ENCODE measurements at regions not wholly inside any gene's neighbourhood (a gene's known extent, or its start where the extent isn't known, plus 50 kb on each side); places are given as distances from the start of the nearest gene placed in this dataset.

DNA sequence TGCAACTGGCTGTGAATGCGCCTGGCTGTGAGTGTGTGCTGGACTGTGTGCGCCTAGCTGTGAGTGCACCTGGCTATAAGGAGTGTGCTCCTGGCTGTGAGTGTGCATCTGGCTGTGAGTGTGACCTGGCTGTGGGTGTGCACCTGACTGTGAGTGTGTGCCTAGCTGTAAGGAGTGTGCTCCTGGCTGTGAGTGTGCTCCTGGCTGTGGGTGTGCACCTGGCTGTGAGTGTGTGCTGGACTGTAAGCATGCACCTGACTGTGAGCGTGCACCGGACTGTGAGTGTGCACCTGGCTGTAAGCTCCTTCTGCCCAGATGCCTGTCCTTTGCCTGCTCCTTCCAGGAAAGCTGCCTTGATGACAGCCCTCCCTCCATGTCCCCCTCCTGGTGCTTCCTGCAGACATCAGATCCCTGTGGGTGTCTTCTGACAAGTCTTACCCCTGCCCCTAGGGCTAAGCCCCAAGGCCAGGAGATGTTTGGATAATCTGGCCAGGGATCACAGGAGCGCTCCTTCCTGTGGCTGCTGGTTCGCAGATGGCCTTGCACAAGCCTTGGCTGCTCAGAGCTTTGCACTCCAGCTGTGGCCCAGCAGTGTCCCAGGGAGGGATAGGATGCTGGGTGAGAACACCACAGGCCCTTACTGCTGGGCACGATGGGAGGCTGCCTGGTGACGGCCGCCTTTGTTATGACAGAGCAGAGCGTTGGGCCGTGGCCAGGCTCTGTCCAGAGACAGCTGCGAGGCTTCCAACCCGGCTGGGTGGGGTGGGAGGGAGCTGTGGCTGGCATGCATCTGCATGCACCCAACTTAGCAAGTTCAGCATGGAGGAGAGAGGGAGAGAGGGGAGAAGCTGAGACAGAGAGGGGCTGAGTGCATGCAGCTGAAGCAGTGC, 89.9 kb downstream of the GLI2 start:
- CTCF ChIA-PET, result no interaction called here
- POLR2A ChIA-PET, result no interaction called here
- DNase-seq, result no peak
- Mint-ChIP-seq H3K4me3 (no peak overlapping the region), H3K27me3 (ENCODE audit: low read depth) (no peaks in the 10 kb centered on the region), H3K4me1 (ENCODE audit: low read depth) (no peaks in the 10 kb centered on the region), H3K27ac (no peak overlapping the region), H3K9me3 (ENCODE audit: insufficient read depth) (no peaks in the 10 kb centered on the region), H3K36me3 (ENCODE audit: low read depth) (no peaks in the 10 kb centered on the region)
- no peak for ATAC-seq

DNA sequence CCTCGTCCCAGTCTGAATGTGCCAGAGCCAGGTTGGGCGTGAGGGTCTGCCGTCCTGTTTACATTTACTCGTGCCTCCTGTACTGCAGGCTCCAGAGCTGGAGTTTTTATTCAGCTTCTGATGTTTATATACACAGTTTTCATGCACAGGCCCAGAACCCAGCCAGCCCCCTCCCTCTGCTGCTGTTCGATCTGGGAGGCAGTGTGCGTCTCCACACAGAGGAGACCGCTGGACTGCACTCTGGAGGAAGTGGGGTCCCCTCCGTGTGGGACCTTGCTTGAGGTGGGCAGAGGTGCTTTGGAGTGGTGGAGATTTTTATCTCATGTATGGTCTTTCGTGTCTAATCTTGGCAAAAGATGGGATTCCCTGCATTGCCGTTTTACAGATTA, 90.6 kb downstream of the GLI2 start:
- ChIA-PET POLR2A (no interaction called here), CTCF (no interaction called here)
- DNase-seq (no peak), ATAC-seq (no peak)
- Mint-ChIP-seq H3K9me3 (ENCODE audit: insufficient read depth) (no peaks in the 10 kb centered on the region), H3K4me3 (no peak overlapping the region), H3K36me3 (ENCODE audit: low read depth) (no peaks in the 10 kb centered on the region), H3K4me1 (ENCODE audit: low read depth) (no peaks in the 10 kb centered on the region), H3K27me3 (ENCODE audit: low read depth) (no peaks in the 10 kb centered on the region), H3K27ac (no peak overlapping the region)

DNA sequence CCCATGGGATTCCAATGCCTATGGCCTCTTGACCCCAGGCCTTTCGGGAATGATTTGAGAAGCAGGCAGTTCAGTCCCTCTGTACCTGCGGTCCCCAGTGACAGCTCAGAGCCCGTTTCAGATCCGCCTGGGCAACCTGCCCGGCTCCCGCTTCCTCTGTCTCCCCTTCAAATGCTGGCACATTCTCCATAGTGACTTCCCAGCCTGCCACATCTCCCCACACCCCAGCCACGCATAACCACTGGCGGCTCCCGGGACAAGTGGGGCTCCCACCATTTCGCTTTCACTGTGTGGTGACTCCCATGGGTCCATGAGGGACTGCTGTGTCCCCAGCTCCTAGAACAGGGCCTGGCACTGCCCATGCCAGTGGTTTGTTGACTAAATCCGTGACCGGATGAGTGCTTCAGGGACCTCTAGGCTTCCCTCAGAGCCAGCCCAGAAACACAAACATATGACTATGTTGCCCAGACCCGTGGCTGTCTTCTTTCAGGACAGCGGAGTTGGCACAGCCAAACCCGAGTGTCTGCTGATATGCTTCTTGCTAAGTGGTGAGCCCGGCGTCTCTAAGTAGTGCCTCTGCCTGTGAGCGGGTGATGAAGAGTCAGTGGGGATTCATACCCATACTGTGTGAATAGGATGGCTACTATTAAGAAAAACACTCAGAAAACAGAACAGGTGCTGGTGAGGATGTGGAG, 91.2 kb downstream of the GLI2 start:
- Mint-ChIP-seq H3K9me3 (ENCODE audit: insufficient read depth) (no peaks in the 10 kb centered on the region), H3K36me3 (ENCODE audit: low read depth) (no peaks in the 10 kb centered on the region), H3K4me1 (ENCODE audit: low read depth) (no peaks in the 10 kb centered on the region), H3K27me3 (ENCODE audit: low read depth) (no peaks in the 10 kb centered on the region), H3K27ac (no peak overlapping the region), H3K4me3 (no peak overlapping the region)
- no peak for ATAC-seq
- DNase-seq, result no peak
- ChIA-PET CTCF (no interaction called here), POLR2A (no interaction called here)

DNA sequence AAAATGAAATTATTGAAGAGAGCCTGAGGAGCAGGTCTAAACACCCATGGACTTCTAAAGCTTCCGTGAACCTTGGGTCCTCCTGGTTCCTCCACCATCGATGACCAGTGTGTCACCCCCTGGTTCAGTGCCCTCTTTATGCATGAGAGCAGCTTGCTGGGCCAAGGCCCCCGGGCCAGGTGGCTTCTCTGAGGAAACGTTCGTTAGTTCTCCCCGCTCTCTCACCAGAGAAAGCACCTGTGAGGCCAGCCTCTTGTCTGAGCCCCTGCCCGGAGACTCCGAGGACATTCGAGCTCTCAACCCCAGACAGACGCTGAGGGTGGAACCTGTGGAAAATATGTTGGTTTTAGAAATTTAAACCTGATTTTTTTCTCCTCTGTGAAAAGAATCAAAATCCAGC, 92.4 kb downstream of the GLI2 start:
- Mint-ChIP-seq H3K9me3 (ENCODE audit: insufficient read depth) (no peaks in the 10 kb centered on the region), H3K27me3 (ENCODE audit: low read depth) (no peaks in the 10 kb centered on the region), H3K4me3 (no peak overlapping the region), H3K36me3 (ENCODE audit: low read depth) (no peaks in the 10 kb centered on the region), H3K27ac (no peak overlapping the region), H3K4me1 (ENCODE audit: low read depth) (no peaks in the 10 kb centered on the region)
- DNase-seq (no peak), ATAC-seq (no peak)
- ChIA-PET POLR2A (no interaction called here), CTCF (no interaction called here)

DNA sequence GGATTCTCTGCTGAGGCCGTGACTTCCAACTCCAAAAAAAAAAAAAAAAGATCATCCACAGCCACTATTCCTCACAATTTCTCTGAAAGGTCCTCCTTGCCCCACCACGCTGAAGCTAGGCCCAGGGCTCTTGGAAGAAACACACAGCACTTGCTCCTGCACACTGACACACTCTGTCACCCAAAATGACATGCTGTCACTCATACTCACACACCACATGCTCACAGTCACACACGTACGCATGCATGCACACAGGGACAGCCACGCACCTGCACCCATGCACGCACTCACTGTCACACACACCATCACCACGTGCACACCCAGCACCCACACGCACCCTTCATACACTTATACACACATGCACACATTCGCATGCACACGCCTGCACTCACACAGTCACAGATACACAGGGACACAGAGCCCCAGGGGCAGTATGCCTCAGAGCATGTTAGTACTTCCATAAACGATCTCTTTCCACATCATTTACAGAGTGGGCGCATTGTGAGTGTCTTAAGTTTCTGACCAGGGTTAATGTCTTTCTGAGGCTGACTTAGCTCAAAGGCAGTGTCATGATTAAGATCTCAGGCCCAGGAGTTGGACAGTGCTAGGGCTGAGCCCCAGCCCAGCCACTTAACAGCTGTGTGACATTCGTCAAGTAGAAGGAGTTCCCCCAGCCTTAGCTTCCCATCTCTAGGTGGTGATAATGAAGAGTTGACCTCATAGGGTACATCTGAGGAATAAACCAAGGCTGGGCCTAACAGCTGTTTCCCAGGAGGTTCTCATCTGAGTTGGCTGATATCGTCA, 93.4 kb downstream of the GLI2 start:
- Mint-ChIP-seq H3K4me1 (ENCODE audit: low read depth) (no peaks in the 10 kb centered on the region), H3K27me3 (ENCODE audit: low read depth) (no peaks in the 10 kb centered on the region), H3K36me3 (ENCODE audit: low read depth) (no peaks in the 10 kb centered on the region), H3K9me3 (ENCODE audit: insufficient read depth) (no peaks in the 10 kb centered on the region), H3K27ac (no peak overlapping the region), H3K4me3 (no peak overlapping the region)
- POLR2A ChIA-PET, result no interaction called here
- CTCF ChIA-PET, result no interaction called here
- DNase-seq (no peak), ATAC-seq (no peak)

DNA sequence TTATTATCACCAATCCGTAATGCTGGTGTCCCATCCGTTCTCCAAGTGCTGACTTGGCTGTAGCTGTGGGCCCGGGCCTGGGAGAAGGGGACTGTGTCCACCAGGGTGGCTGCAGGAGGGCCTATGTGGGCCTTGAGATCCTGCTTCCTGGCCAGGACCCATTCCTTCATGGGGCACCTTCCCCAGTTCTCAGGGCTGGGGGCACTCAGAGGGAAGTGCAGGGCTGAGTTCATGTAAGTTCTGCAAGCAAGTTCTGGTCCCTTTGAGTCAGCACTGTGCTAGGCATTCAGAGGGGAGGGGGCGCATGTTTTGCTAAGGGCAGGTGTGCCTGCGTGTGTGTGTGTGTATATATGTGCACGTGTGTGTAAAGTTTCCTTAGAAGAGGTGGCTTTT, 94.0 kb downstream of the GLI2 start:
- CTCF ChIA-PET, result no interaction called here
- H3K4me1 Mint-ChIP-seq (ENCODE audit: low read depth), result no peaks in the 10 kb centered on the region
- DNase-seq (no peak), ATAC-seq (no peak)
- H3K36me3 Mint-ChIP-seq (ENCODE audit: low read depth), result no peaks in the 10 kb centered on the region
- H3K27ac Mint-ChIP-seq, result no peak overlapping the region
- H3K9me3 Mint-ChIP-seq (ENCODE audit: insufficient read depth), result no peaks in the 10 kb centered on the region
- POLR2A ChIA-PET, result no interaction called here
- no peaks in the 10 kb centered on the region for H3K27me3 Mint-ChIP-seq (ENCODE audit: low read depth)
- no peak overlapping the region for H3K4me3 Mint-ChIP-seq

DNA sequence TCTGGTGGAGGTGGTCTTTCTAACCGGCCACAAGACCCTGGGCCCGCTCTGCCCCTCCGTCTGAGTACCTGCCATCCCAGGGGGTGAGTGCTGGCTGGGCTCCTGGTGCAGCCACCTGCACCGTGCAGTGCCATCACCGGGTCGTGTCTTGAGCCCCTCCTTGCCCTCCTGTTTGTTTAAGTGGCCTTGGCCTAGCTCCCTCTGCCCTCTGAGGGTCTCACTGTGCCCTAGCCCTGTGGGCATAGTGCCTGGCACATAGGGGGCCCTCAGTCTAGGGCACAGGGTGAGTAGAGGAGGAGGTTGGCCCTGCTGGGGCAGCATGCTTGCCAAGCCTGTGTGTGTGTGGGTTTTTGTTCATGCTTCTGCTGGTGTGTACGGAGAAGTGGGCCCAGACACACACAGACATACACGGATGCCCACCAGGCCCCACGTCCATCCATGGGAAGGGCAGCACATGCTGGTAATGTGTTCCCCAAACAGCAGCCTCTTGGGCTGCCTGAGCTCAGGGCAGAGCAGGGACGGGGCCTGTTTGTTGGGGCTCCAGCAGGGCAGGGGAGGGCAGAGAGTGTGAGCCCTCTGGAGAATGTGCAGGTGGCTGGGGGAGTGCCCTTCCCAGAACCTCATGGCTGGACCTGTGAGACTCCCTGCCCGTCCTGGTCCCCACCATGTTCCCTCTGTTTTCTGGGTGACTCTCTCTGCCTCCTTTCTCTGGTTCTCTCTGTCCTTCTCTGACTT, 94.6 kb downstream of the GLI2 start:
- Mint-ChIP-seq H3K4me1 (ENCODE audit: low read depth) (no peaks in the 10 kb centered on the region), H3K36me3 (ENCODE audit: low read depth) (no peaks in the 10 kb centered on the region), H3K27me3 (ENCODE audit: low read depth) (no peaks in the 10 kb centered on the region), H3K4me3 (no peak overlapping the region), H3K9me3 (ENCODE audit: insufficient read depth) (no peaks in the 10 kb centered on the region), H3K27ac (no peak overlapping the region)
- ATAC-seq (no peak), DNase-seq (no peak)
- ChIA-PET POLR2A (no interaction called here), CTCF (no interaction called here)

DNA sequence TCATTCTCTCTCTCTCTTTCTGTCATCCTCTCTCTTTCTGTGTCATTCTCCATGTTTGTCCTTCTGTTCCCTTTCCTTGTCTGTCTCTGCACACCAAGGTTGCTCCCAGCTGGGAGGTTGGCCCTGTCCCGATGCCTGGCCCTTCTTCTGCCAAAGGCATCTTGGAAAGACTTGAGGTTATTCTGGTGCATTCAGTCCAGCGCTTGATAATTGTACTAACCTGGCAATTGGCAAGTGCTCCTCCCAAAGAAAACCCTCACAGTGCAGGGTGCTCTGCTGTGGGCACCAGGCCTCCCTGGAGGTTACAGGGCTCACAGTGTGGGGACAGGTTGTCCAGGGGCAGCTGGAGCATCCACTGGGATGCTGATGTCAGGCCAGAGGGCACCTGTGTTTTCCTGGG, 95.4 kb downstream of the GLI2 start:
- Mint-ChIP-seq H3K9me3 (ENCODE audit: insufficient read depth) (no peaks in the 10 kb centered on the region), H3K4me3 (no peak overlapping the region), H3K36me3 (ENCODE audit: low read depth) (no peaks in the 10 kb centered on the region), H3K27ac (no peak overlapping the region), H3K4me1 (ENCODE audit: low read depth) (no peaks in the 10 kb centered on the region), H3K27me3 (ENCODE audit: low read depth) (no peaks in the 10 kb centered on the region)
- POLR2A ChIA-PET, result no interaction called here
- ATAC-seq, result no peak
- no peak for DNase-seq
- CTCF ChIA-PET, result no interaction called here

DNA sequence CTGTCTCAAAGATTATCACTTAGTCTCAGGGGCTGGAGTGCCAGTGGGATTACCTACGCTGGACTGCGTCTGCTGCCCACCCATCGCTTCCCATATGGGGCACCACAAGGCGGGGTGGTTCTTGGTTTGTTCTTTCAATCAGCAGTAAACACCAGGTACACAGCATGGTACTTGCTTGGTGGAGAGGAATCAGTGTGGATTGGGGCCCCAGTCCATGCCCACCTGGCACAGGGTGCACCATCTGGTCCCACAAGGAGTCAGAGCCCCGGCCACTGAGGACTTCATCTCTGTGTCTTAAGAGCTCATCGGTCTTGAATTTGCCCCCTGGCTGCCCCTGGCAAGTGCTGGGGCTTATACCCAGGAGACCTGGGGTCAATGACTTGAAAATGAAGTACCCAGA, 96.2 kb downstream of the GLI2 start:
- ChIA-PET CTCF (no interaction called here), POLR2A (no interaction called here)
- Mint-ChIP-seq H3K27ac (no peak overlapping the region), H3K36me3 (ENCODE audit: low read depth) (no peaks in the 10 kb centered on the region), H3K4me1 (ENCODE audit: low read depth) (no peaks in the 10 kb centered on the region), H3K4me3 (no peak overlapping the region), H3K9me3 (ENCODE audit: insufficient read depth) (no peaks in the 10 kb centered on the region), H3K27me3 (ENCODE audit: low read depth) (no peaks in the 10 kb centered on the region)
- DNase-seq, result no peak
- ATAC-seq, result no peak

DNA sequence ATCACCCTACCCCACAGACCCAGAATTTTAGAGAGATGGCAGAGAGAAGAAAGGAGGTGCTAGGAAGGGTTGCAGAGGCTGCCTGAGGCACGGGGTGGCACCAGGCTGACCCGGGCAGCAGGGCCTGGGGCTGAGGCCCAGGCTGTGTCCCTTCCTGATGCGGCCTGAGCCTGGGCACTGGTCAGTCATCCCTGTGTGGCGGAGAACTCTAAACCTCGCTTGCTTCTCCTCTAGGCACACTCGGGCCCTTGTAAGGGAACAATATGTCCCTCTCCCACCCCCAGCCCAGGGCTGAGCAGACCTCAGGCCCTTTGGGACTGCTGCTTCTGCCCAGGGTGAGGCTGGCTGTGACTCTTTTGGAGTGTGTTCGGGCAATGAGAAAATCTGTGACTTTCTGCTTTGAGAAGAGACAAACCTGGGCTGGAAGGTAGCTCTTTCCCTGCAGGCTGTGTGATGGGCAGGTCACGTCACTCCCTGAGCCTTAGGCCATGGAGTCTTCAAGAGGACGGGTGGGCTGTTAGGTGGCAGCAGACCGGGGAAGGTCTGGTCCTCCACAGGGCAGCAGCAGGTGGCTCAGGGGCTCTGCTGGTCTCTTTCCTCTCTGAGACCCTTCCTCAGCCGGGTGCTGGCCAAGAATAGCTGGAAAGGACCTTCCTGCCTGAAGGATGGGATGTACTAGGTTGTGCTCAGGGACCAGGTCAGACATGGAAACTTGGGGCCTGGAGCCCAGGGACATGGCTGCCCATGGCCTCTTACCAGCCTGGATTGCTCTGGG, 96.8 kb downstream of the GLI2 start:
- H3K36me3 Mint-ChIP-seq (ENCODE audit: low read depth), result no peaks in the 10 kb centered on the region
- ATAC-seq (no peak), DNase-seq (no peak)
- ChIA-PET CTCF (no interaction called here), POLR2A (no interaction called here)
- H3K27ac Mint-ChIP-seq, result no peak overlapping the region
- no peaks in the 10 kb centered on the region for H3K27me3 Mint-ChIP-seq (ENCODE audit: low read depth)
- H3K4me3 Mint-ChIP-seq, result no peak overlapping the region
- no peaks in the 10 kb centered on the region for H3K9me3 Mint-ChIP-seq (ENCODE audit: insufficient read depth)
- no peaks in the 10 kb centered on the region for H3K4me1 Mint-ChIP-seq (ENCODE audit: low read depth)

DNA sequence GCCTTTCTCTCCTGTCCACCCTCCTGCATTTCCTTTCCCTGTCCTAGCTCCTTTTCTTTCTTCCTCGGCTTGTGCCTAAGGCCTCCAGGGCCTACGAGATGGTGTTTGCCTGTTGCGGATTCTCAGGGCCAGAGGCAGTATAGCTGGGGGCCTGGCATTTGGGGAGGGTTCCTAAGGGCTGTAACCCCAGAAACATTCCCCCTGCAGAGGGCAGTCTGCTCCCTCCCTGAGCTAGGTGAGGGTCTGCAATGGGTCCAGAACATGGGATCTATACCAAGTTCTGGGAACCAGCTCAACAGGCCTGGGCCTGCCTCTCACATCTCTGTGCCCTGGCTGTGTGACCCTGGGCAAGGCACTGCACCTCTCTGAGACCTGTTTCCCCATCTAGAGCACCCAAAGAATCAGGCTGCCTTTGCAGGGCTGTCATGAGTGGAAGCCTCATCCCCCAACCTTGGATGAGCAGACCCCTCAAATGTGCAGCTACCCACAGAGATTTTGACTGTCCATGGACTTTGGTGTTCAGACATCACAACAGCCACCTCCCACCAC, 97.5 kb downstream of the GLI2 start:
- DNase-seq, result no peak
- H3K27me3 Mint-ChIP-seq (ENCODE audit: low read depth), result peaks cover 3% of the 10 kb centered on the region
- H3K36me3 Mint-ChIP-seq (ENCODE audit: low read depth), result no peaks in the 10 kb centered on the region
- no peaks in the 10 kb centered on the region for H3K4me1 Mint-ChIP-seq (ENCODE audit: low read depth)
- no peak for ATAC-seq
- no peaks in the 10 kb centered on the region for H3K9me3 Mint-ChIP-seq (ENCODE audit: insufficient read depth)
- H3K4me3 Mint-ChIP-seq, result no peak overlapping the region
- ChIA-PET POLR2A (no interaction called here), CTCF (no interaction called here)
- H3K27ac Mint-ChIP-seq, result no peak overlapping the region
